Muscle of arm (tissue), 1 donor: ENCODE measurements at regions not wholly inside any gene's neighbourhood (a gene's known extent, or its start where the extent isn't known, plus 50 kb on each side); places are given as distances from the start of the nearest gene placed in this dataset.

Experiments
- DNase-seq: peaks from one replicate; pipeline ENCODE4 v3.0.0-alpha.2; 2013

DNA sequence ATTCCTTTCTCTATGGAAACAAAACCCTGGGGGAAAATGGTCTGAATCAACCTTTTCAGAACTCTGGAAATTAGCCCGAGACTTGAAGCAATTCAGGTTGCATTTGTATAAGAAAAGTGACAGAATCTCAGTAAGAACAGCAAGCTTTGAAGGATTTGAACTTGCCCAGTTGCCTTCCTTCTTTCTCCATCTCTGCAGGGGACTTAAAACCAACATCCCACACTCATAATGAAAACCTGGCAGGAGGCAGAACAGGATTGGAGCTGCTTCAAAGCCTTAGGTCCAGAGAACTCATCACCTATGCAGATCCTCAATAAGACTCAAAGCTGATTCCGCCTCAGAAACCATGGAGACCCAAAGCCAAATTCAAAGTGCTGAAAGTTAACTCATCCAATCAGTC lies 790.5 kb upstream of the ID2 start:
- DNase-seq: no peak

DNA sequence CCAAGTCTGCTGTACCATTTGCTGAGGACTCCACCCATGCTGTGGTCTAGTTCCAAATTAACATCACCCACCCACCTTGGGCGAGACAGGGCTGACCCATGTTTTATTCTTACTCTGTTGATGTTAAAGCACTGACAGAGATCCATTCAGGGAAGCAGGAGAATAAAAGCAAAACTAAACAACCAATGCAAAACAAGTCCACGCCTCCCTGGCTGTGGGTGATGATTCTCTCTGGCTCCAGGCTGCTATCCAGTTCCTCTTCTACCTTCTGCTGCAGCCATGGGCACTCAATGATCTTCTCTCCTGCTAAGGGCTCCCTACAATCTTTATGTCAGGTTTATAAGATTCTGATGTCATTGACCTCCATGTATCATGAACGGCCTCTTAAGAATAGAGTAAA lies 786.6 kb upstream of the ID2 start:
- no peak for DNase-seq

DNA sequence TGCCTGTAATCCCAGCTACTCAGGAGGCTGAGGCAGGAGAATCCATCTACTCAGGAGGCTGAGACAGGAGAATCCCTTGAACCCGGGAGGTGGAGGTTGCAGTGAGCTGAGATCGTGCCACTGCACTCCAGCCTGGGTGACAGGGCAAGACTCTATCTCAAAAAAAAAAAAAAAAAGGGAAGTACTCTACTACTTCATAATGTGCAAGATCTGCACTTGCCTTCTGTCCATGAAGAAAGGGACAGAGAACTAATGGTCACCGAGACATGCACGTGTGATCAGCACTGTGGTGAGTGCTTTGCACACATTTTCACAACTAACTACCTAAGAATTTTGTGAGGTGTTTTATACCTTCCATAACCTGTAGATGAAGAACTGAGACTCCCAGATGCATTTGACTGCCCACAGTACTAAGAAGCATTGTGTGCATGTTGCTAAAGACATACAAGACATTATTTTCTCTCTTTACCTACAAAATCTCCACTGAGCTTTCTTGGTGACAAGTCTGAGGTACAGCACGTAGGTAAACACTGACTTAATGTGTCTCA lies 784.8 kb upstream of the ID2 start:
- DNase-seq: no peak

DNA sequence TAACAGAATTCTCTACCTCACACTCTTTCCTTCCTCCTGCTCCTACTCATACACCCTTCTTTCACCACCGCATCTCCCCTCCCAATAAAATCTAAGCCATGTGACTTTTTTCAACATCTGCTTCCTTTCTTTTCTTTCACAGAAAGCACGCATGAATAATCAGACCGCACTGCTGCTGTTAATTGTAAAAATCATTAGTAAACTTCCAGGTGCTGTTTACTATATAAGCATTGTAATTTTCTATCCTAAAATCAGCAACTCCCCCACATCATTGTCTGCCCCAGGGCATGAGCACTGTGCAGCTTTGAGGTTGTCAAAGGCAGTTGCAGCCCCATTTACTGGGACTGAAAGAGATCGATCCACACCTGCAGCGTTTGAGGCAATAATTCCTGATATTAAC lies 782.6 kb upstream of the ID2 start:
- no peak for DNase-seq

DNA sequence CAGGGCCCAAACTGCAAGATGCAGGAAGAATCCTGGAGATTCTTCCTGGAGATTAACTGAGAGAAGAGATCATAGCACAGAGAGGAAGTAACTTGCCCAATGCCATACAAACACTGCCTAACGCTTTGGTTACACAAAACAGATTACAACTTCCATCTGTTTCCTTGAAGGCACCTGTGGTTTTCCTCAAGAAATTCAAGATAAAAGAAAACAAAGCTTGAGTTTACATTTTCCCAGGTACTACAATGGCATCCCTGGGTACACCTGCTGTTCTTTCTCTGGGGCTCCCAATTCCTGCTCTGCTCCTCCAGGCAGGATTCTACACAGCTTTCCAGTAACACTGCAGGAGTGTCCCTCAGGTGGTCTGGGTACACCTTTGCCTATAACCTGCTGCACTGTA lies 781.9 kb upstream of the ID2 start:
- no peak for DNase-seq

DNA sequence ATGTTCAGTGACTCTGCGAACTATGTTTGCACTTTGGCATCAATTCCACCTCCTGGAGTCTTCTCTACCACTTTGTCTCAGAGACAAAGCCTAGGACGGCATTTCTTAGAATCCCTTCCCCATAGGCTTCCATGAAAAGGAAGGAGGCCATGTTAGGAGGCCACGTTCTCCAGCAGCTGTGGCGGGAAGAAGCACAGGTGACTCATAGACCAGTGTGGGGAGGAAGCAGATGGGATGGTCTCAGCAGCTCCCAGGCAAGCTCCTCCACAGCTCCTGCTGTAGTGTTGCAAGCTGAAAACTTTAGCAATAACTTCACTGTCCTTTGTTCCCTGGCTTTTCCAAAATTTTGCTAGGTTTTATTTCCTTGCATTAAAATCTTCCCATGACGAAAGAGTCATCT lies 781.3 kb upstream of the ID2 start:
- DNase-seq: no peak

DNA sequence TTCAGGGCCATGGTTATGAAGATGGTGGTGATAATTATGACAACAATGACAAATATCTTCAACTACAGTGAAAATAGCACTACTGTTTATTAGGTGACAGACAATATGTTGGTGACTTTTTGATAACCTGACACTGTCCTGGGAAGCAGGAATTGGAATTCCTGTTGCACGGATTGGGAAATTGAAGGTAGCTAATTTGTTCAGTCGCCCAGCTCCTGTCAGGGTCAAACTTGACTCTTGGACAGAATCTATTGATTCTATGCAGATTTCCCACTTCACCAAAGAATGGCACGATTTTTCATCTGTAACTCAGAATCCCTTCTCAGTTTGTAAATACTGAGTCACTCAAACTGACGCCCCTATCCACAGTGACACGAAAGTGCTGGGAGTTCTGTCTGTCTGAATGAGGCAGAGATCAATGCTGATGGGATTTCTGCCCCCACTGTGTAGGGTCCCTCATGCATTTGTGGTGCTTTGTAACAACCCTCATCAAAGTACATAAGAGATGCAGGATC lies 779.5 kb upstream of the ID2 start:
- no peak for DNase-seq

DNA sequence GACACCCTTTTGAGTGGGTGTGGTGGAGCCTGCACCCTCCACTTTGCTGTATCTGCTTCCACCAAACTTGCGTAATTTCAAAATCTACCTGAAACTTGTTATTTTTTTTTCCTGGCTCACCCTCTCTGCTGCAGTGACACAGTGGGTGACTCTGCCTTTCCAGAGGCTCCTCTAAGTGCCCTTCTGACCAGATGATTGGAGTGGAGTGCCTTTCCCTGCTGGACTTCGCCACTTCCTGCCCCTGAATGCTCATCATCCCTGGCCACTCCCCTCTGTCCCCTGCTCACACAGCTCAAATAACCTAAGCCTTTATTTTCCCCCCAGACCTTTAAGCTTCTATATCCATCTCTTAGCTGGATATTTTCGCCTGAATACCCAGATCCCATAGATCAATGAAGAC lies 777.5 kb upstream of the ID2 start:
- DNase-seq: no peak

DNA sequence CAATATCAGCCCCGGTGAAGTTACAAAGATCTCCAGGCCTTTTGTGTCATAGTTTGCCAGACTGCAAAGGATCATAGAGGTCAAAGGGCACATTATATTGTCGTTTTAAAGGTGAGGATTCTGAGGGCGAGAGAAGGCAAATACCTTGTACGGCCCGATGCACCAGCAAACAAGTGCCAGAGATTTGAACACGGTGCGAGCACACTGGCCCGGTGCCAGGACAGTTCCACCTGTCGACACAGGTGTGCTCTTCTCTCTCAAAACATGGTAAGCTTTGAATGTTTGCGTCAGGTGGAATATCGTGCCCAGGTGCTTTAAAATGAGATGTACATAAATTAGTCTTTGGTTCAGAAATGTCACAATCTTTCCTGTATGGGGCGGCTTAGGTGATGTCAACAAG lies 776.1 kb upstream of the ID2 start:
- DNase-seq: no peak

DNA sequence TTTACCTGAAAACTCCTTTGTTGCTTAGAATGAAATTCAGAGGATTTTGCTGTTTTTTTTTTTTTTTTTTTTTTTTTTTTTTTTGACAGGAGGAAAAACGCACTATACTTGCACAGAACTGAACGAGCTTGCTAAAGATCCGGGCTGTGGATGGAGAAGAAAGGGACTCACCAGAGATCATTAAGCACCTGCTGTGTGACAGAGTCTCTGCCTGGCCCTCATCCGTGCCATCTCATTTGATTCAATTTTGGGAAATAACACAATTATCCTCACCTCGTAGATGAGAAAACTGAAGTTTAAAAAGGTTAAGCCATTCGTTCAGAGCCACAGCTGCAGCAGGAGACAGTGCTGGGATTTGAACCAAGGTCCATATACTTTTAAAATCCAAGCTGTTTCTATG lies 775.4 kb upstream of the ID2 start:
- DNase-seq: no peak

DNA sequence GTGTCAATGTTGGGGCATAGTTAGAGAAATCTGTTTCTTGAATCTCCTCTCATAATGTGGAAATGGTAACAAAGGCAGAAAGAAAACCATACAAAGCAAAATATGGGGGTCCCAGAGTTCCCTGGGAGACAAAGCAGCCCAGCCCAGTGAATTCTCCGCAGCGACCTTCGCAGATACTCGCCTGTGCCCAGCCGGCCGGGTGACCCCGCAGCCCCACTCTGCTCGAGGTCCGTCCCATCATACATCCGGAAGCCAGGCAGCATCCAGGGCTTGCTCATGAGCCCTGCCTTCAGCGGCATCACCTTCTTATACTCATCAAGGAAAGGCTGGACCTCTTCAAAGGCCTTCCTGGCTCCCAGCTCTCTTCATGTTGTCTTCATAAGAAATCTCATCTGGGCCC lies 774.8 kb upstream of the ID2 start:
- DNase-seq: no peak

DNA sequence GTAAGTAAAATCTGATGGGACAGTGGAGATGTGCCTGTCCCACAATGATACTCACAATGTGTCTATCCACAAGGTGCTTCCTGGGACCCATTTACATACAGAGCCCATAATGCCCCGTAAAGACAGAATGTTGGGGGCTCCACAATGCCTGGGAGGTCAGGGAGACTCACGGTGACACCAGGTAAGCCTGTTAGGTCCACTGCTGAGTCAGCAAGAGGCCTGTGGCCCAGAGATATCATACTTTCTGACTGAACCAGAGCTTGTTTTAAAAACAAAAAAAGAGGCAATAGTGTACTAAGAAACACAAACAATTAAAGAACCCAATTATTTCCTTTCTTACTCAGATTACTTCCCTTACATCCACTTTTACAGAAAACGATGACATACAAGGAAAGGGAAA lies 771.1 kb upstream of the ID2 start:
- no peak for DNase-seq

DNA sequence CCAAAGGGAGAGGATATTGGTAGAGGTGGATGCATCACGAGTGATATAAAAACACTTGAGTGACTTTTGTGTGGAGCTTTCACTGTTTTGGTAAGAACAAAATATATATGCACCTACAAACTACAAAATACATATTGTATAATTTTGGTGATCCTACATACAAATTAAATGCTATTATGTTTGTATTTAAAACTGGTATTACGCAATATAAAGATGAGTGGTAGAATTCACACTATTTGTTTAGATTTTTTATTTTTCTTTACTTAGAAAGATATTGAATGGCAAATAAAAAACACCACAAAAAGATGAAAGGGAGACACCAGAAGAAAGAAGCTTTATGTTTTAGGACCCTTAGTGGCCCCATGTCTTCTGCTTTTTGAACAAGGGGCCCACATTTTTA lies 770.7 kb upstream of the ID2 start:
- DNase-seq: no peak

DNA sequence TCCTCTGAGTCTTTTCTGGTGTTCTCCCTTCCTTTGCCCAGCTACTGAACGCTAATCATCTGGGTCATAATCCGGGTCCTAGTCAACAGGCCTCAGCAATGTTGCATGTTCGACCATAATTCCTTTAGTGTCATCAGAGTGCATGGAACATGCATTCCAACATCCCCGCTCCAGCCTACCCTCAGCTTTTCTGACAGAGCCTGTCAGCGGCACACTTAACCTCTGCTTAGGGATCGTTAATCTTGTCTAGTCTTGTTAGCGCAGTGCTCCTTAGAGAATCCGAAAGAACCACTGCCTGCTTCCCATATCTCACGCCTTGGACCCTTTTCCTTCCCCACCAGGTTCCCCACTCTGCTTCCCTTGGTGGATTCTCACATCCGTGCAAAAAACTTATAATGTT lies 767.9 kb upstream of the ID2 start:
- no peak for DNase-seq

DNA sequence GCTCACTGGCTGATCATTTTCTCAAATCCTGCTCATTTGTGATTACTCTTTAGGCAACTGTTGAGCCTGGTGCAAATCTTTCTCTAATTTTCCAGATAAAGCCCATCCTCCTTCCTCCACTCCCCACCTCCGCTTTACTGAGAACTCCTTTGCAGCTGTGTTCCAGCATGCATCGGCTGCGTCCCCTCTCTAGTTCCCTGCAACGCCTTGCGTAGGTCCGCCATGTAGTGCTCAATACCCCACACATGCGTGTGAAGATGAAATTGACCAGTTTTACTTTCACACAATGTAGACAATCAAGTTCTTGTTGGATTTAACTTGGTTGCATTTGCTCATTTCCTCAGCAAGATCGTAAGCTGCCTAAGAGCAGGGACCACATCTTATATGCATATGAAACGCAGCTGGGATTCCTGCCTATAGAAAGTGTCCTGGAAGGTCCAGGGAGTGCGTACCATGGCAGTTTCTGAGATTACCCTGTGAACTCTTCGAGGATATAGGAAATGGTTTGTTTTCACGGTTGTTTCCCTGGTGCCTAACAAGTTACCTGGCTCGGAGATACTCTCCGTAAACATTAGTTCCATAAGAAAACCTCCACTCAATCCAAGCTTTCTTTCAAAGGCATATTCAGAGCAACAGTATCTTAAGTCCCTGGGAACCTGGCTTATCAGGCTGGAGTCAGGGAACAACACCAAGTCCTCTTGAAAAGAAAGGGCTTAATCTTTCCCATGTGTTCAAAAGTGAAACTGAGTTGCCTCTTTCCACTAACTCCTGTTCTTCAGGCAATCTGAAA lies 766.4 kb upstream of the ID2 start:
- peak; percentile 66 for DNase-seq

DNA sequence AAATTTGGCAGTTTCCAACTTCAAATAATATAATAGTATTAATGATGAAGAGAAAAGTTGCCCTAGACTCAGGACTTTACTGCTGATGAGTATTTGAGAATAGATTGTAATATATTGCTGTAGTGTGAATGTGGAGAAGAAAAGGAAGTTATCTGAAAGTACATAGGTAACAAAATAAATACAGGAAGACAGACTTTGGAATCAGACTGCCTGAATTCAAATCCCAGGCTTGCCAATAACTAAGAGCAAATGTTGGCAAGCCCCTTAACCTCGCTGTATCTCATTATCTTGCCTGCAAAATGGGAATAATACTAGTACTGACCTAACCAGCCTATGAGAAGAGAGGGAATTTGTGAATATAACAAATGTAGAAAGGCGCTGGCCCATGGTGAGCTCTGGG lies 765.2 kb upstream of the ID2 start:
- DNase-seq: no peak

DNA sequence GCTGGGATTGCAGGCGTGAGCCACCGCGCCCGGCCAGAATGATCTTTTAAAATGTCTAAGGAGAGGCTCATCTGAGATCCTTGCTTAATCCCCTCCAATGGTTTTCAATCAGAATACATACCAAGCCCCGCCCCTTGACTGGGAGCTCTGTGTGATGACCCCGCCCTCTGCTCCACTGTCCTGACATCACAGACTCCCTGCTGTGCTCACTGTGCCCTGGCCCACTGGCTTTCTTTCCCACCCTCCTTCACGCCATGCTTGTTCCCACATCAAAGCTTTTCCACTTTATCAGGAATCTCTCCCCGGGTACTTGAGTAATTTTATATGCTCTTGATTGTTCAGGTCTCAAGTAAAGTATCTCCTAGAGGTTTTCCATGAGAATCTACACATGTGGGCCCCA lies 762.3 kb upstream of the ID2 start:
- DNase-seq: no peak

DNA sequence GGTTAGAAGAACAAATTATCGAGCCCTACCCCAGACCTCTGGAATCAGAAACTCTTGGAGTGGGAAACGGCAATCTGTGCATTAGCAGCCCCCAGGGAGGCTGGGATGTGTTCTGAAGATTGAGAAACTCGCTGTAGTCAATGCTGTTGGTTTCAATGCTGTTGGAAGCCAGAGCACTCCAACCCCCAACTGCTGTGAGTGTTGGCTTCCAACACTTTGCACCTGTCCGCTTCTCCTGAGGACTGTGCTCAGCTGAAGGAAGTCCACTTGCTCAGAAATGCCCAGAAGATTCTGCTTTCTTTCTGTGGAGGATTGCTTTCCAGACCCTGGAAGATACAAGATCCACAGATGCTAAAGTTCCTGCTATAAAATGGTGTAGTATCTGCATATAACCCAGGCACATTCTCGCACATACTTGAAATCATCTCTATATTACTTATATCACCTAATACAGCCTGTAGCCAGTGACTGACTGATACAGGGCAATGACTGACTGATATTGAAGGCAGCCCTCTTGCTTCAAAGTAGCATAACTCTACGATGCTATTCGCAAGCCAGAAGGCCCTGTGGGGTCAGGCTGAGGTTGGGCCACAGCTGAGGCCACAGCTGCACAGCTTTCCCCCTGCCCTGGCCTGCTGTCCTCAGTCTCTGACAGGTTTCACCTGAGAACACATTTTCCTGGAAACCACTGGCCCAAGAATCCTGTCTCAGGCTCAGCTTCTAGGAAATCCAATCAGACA lies 757.7 kb upstream of the ID2 start:
- peak; percentile 14 for DNase-seq

DNA sequence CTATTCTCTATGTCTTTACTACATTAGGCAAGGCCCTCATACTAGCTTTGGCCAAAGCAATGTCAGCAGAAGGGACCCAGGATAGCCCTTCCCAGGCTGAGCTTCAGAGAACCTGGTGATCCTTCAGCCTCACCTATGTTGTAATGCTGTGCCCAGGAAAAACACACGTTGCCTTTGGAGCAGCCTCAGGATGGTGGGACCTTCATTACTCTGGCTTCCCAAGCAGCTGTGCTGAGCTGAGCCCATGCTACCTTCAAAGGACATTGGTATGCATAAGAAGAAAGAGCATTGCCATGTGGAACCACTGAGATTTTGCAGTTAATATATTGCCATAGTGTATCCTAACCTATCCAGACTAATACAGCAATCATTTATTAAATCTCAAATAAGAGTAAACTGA lies 756.4 kb upstream of the ID2 start:
- DNase-seq: no peak

DNA sequence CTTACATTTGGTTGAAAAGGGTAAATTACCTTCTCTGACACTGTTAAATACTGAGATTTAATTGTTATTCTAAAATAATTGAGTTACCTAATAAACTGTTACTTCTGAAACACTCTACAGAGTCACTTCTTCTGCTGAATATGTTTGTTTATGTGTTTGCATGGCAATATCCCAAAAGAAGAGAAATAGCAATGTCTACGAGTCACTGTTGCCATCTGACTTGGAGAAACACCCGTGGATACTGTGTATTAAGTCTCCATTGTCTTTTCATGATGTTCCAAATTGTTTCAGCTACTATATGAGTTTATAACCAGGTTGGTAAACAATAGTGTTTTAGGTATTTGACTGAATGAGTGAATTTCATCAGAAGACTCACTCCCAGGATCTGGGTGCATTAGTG lies 754.2 kb upstream of the ID2 start:
- no peak for DNase-seq

DNA sequence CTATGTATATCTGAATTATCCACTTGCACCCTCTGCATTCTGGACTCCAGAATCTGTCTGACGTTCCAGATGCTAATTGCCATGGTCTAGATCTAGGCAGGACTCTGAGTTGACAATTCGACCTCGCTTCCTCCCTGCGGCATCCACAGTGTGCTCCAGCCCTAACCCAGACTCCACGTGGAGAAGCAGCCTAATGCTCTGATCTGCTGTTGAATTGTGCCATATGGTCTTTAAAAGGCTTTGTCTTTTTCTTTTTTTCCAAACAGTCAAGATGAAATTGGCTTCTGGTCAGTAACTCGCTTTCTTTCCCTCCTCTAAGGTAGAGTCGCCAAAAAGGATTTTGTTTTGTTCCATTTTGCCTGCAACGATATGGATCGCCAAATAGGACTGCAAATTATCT lies 752.6 kb upstream of the ID2 start:
- DNase-seq: no peak

DNA sequence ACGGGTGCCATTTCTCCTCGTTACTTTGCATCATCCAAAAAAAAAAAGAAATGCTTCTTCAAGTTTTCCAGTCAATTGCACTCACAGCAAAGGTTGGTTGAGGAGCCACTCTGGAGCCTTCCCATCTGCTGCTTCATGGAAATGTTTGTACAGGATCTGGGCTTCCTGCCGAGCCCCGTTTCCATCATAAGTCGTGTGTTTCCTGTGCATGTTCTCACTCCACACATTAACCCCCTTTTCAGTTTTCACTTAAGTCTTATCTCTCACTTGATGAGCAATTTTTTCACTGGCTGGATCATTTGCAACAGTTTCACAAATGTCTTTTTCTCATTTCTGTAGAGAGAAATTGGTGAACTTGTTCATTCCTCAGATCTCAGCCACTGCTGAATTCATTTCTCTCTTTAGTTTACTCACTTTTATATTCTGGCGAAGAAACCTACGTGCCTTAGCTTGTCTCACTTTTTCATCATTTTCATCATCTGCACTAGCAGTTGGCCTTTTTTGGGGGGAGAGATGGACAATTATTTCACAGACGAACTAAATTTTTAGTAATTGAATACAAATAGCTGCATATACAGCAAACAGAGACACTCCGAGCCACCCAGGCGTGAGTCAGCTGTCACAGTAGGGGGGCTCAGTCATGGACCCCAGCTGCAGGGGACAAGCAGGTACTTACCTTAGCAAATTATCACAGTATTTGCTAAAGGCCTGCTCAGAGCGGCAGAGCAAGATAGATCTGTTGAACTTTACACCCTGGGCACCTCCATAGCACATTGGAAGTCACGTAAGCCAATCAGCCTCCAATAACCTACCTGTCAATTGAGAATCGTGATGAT lies 750.8 kb upstream of the ID2 start:
- no peak for DNase-seq
